GM10248 (cell line): ENCODE measurements at regions not wholly inside any gene's neighbourhood (a gene's known extent, or its start where the extent isn't known, plus 50 kb on each side); places are given as distances from the start of the nearest gene placed in this dataset.

Source experiments
- CTCF ChIA-PET: fragments of 300-600 bp; sonication (Branson Sonifier 250); formaldehyde crosslinking; extraction: SDS; loops from one replicate; lab custom pipeline; 2021; ENCODE audit warnings: antibody characterized with exemption; lab: Yijun Ruan, JAX
- POLR2A ChIA-PET: fragments of 350-650 bp; sonication (Branson Sonifier 250); formaldehyde crosslinking; extraction: SDS; loops from one replicate; lab custom pipeline; 2020; ENCODE audit warnings: antibody characterized with exemption; lab: Yijun Ruan, JAX
- DNase-seq: peaks from one replicate; pipeline ENCODE4 v3.0.0; 2012; ENCODE audit errors: extremely low spot score
- CTCF ChIP-seq: IDR thresholded peaks from 2 replicates; pipeline ENCODE4 v1.5.1; 2012; ENCODE audit warnings: mild to moderate bottlenecking, low read depth; ENCODE audit errors: extremely low read depth, missing control alignments, control extremely low read depth

GRCh38 chr22:48825802-48826520 is 1001.7 kb downstream of the BRD1 start:
- no peak for TF ChIP-seq CTCF
- DNase-seq: no peak
- CTCF ChIA-PET: no interaction called here
- POLR2A ChIA-PET: no interaction called here

GRCh38 chr22:48824712-48825651 is 1002.7 kb downstream of the BRD1 start:
- TF ChIP-seq CTCF: no peak
- ChIA-PET CTCF (no interaction called here), POLR2A (no interaction called here)
- DNase-seq: no peak

- TF ChIP-seq CTCF: no peak
- no peak for DNase-seq
- CTCF ChIA-PET: interaction anchor here (1.4 kb wide), 1 partner anchor 11 kb away, joined by 3 read pairs; no protein-coding TSS in a partner anchor
- POLR2A ChIA-PET: no interaction called here
These were observed 1003.7 kb downstream of the BRD1 start for GRCh38 chr22:48823941-48824340.

- no peak for DNase-seq
- no peak for TF ChIP-seq CTCF
- CTCF ChIA-PET: interaction anchor here (1.4 to 2.1 kb wide), 2 partner anchors 9 to 13 kb away, joined by 3 to 5 read pairs; no protein-coding TSS in a partner anchor
- POLR2A ChIA-PET: no interaction called here
These were observed 1005.1 kb downstream of the BRD1 start for GRCh38 chr22:48822278-48823233.

- no peak for DNase-seq
- no peak for TF ChIP-seq CTCF
- ChIA-PET CTCF (interaction anchor here (2.1 kb wide), 1 partner anchor 10 kb away, joined by 5 read pairs; no protein-coding TSS in a partner anchor), POLR2A (no interaction called here)
These were observed 1005.9 kb downstream of the BRD1 start for GRCh38 chr22:48821727-48822126.

- DNase-seq: no peak
- no peak for TF ChIP-seq CTCF
- CTCF ChIA-PET: interaction anchor here (2.1 kb wide), 1 partner anchor 10 kb away, joined by 5 read pairs; no protein-coding TSS in a partner anchor
- POLR2A ChIA-PET: no interaction called here
These were observed 1006.4 kb downstream of the BRD1 start for GRCh38 chr22:48821346-48821690.
